Ascending aorta (tissue), 2 donors: ENCODE measurements at regions not wholly inside any gene's neighbourhood (a gene's known extent, or its start where the extent isn't known, plus 50 kb on each side); places are given as distances from the start of the nearest gene placed in this dataset.

Source experiments
- DNase-seq, 2 donors: peaks; one replicate each; pipeline ENCODE4 v3.0.0-alpha.2; 2019; ENCODE audit warnings: low spot score in 2 of 2
- H3K27ac ChIP-seq, 2 donors: fragments of 200-600 bp; sonication (generic); one replicate each; pipeline ENCODE4 v1.5.1; 2016 to 2017; ENCODE audit warnings: mild to moderate bottlenecking in 1 of 2
- H3K27me3 ChIP-seq: fragments of 200-600 bp; sonication (generic); one replicate; pipeline ENCODE4 v1.5.1; 2017
- H3K36me3 ChIP-seq, 2 donors: fragments of 200-600 bp; sonication (generic); one replicate each; pipeline ENCODE4 v1.5.1; 2016
- H3K4me1 ChIP-seq, 2 donors: fragments of 200-600 bp; sonication (generic); one replicate each; pipeline ENCODE4 v1.5.1; 2016 to 2017; ENCODE audit warnings: mild to moderate bottlenecking in 1 of 2
- H3K4me3 ChIP-seq, 2 donors: fragments of 200-600 bp; sonication (generic); one replicate each; pipeline ENCODE4 v1.5.1; 2016 to 2017; ENCODE audit warnings: mild to moderate bottlenecking in 1 of 2
- H3K9me3 ChIP-seq, 2 donors: fragments of 200-600 bp; sonication (generic); one replicate each; pipeline ENCODE4 v1.5.1; 2016
- CTCF ChIP-seq, 3 experiments: fragments of 200-600 bp in 2 of 3; fragments of 450-650 bp in 1 of 3; sonication (generic) in 2 of 3; IDR thresholded peaks; one replicate each; pipeline ENCODE4 v1.5.1; 2016 to 2019; ENCODE audit warnings: antibody characterized with exemption in 3 of 3, mild to moderate bottlenecking in 1 of 3, moderate library complexity in 1 of 3
- intact Hi-C: fragments of 100-400 bp; cut with DNase I; formaldehyde crosslinking; loops from one replicate; pipeline ENCODE4 v1.15.1; 2023

GRCh38 chr9:91134608-91135007 lies 227.1 kb downstream of the AUH start:
- intact Hi-C loops: no loop called here
- no peak overlapping the region for H3K4me3 ChIP-seq

GRCh38 chr9:91137391-91137790 lies 224.3 kb downstream of the AUH start:
- DNase-seq: no peak
- Histone ChIP-seq H3K4me1 (no peaks in the 10 kb centered on the region), H3K9me3 (no peaks in the 10 kb centered on the region), H3K4me3 (no peak overlapping the region), H3K27me3 (no peaks in the 10 kb centered on the region), H3K27ac (no peak overlapping the region), H3K36me3 (no peaks in the 10 kb centered on the region)
- intact Hi-C loops: no loop called here
- TF ChIP-seq CTCF (IDR thresholded peaks at IDR 0.05): no peak

More at GRCh38 chr9:91134608-91135007, 227.1 kb downstream of the AUH start:
- Histone ChIP-seq H3K27me3 (no peaks in the 10 kb centered on the region), H3K9me3 (no peaks in the 10 kb centered on the region), H3K27ac (no peak overlapping the region), H3K4me1 (no peaks in the 10 kb centered on the region), H3K36me3 (no peaks in the 10 kb centered on the region)
- TF ChIP-seq CTCF (IDR thresholded peaks at IDR 0.05): no peak
- no peak for DNase-seq

GRCh38 chr9:91138760-91139159 lies 223.0 kb downstream of the AUH start:
- no peak overlapping the region for H3K27ac ChIP-seq
- H3K4me3 ChIP-seq: no peak overlapping the region
- no peaks in the 10 kb centered on the region for H3K9me3 ChIP-seq
- DNase-seq: no peak
- H3K27me3 ChIP-seq: no peaks in the 10 kb centered on the region
- no peaks in the 10 kb centered on the region for H3K4me1 ChIP-seq
- intact Hi-C loops: no loop called here
- no peak for TF ChIP-seq CTCF (IDR thresholded peaks at IDR 0.05)
- no peaks in the 10 kb centered on the region for H3K36me3 ChIP-seq

GRCh38 chr9:91141407-91141965 lies 220.2 kb downstream of the AUH start:
- no peak for DNase-seq
- Histone ChIP-seq H3K36me3 (no peaks in the 10 kb centered on the region), H3K4me1 (no peaks in the 10 kb centered on the region), H3K27me3 (no peaks in the 10 kb centered on the region), H3K9me3 (no peaks in the 10 kb centered on the region), H3K27ac (no peak overlapping the region), H3K4me3 (no peak overlapping the region)
- intact Hi-C loops: no loop called here
- no peak for TF ChIP-seq CTCF (IDR thresholded peaks at IDR 0.05)

- Histone ChIP-seq H3K4me3 (no peak overlapping the region), H3K36me3 (no peaks in the 10 kb centered on the region), H3K9me3 (no peaks in the 10 kb centered on the region), H3K27ac (no peak overlapping the region), H3K4me1 (no peaks in the 10 kb centered on the region), H3K27me3 (no peaks in the 10 kb centered on the region)
- no peak for DNase-seq
- intact Hi-C loops: no loop called here
- TF ChIP-seq CTCF (IDR thresholded peaks at IDR 0.05): no peak
These were observed 218.6 kb downstream of the AUH start for GRCh38 chr9:91143162-91143561.

GRCh38 chr9:91143642-91144041 lies 218.1 kb downstream of the AUH start:
- Histone ChIP-seq H3K27me3 (no peaks in the 10 kb centered on the region), H3K36me3 (no peaks in the 10 kb centered on the region), H3K4me1 (no peaks in the 10 kb centered on the region), H3K9me3 (no peaks in the 10 kb centered on the region), H3K4me3 (no peak overlapping the region), H3K27ac (no peak overlapping the region)
- no peak for DNase-seq
- TF ChIP-seq CTCF (IDR thresholded peaks at IDR 0.05): no peak
- intact Hi-C loops: no loop called here
